ENCODE measurements at regions not wholly inside any gene's neighbourhood (a gene's known extent, or its start where the extent isn't known, plus 50 kb on each side); places are given as distances from the start of the nearest gene placed in this dataset.
"Not testable (repeated sequence)": the region's sequence is repeated elsewhere in the genome, so short reads cannot be mapped to it uniquely, and the experiment has no call there.

- DNase-seq = not testable (repeated sequence)
These were observed 168.8 kb upstream of the KCTD7 start for GRCh38 chr7:66459783-66460413.

- DNase-seq = no peak
These were observed 167.7 kb upstream of the KCTD7 start for GRCh38 chr7:66460921-66461361.

- not testable (repeated sequence) for DNase-seq
These were observed 167.3 kb upstream of the KCTD7 start for GRCh38 chr7:66461397-66461796.

- DNase-seq = not testable (repeated sequence)
These were observed 165.8 kb upstream of the KCTD7 start for GRCh38 chr7:66462831-66463230.

GRCh38 chr7:66464059-66464458 is 164.6 kb upstream of the KCTD7 start:
- DNase-seq = no peak

- DNase-seq = no peak
These were observed 162.5 kb upstream of the KCTD7 start for GRCh38 chr7:66466081-66466600.

GRCh38 chr7:66467887-66468286 is 160.8 kb upstream of the KCTD7 start:
- no peak for DNase-seq

- DNase-seq = not testable (repeated sequence)
These were observed 155.6 kb upstream of the KCTD7 start for GRCh38 chr7:66473064-66473463.

GRCh38 chr7:66474441-66474840 is 154.2 kb upstream of the KCTD7 start:
- no peak for DNase-seq

GRCh38 chr7:66476056-66476455 is 152.6 kb upstream of the KCTD7 start:
- not testable (repeated sequence) for DNase-seq

- DNase-seq = not testable (repeated sequence)
These were observed 150.8 kb upstream of the KCTD7 start for GRCh38 chr7:66477822-66478397.

GRCh38 chr7:66481229-66481628 is 147.5 kb upstream of the KCTD7 start:
- not testable (repeated sequence) for DNase-seq

GRCh38 chr7:66489065-66489464 is 139.6 kb upstream of the KCTD7 start:
- not testable (repeated sequence) for DNase-seq

GRCh38 chr7:66489741-66490140 is 138.9 kb upstream of the KCTD7 start:
- not testable (repeated sequence) for DNase-seq

- not testable (repeated sequence) for DNase-seq
These were observed 137.7 kb upstream of the KCTD7 start for GRCh38 chr7:66490979-66491378.

GRCh38 chr7:66492405-66492804 is 136.3 kb upstream of the KCTD7 start:
- not testable (repeated sequence) for DNase-seq

GRCh38 chr7:66493235-66494205 is 135.2 kb upstream of the KCTD7 start:
- DNase-seq = peak; percentile 91 to 94

- no peak for DNase-seq
These were observed 131.3 kb upstream of the KCTD7 start for GRCh38 chr7:66497346-66497745.

- no peak for DNase-seq
These were observed 128.6 kb upstream of the KCTD7 start for GRCh38 chr7:66500087-66500486.

- DNase-seq = no peak
These were observed 126.2 kb upstream of the KCTD7 start for GRCh38 chr7:66502230-66503035.

- no peak for DNase-seq
These were observed 125.7 kb upstream of the KCTD7 start for GRCh38 chr7:66503036-66503370.

- no peak for DNase-seq
These were observed 125.1 kb upstream of the KCTD7 start for GRCh38 chr7:66503551-66504031.
